NCI-H187 treated with DMSO at 0.1 percent for 48 hours (cell line): ENCODE measurements at regions not wholly inside any gene's neighbourhood (a gene's known extent, or its start where the extent isn't known, plus 50 kb on each side); places are given as distances from the start of the nearest gene placed in this dataset.
"Not testable (repeated sequence)": the region's sequence is repeated elsewhere in the genome, so short reads cannot be mapped to it uniquely, and the experiment has no call there.

Experiments
- DNase-seq: peaks from one replicate; lab custom pipeline; 2025; lab: John Stamatoyannopoulos, UW

DNA sequence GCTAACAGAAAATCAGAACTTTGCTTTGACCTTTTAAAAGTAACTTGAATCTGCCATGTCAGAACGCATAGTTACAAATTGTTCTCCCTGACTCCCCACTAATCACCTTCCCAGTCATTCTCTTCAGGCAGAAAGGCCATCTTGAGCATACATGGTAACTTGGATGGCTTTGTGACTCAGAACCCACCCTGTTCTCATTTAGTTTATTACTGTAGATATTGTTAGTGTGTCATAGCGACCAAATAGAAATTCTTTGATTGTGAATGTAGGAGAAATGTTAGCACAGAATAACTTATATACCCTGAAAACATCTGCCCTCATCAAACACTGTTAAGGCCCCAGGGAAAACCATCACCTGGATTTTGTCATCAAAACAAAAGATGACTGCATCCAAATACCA lies 382.0 kb downstream of the MAGEB5 start:
- no peak for DNase-seq

DNA sequence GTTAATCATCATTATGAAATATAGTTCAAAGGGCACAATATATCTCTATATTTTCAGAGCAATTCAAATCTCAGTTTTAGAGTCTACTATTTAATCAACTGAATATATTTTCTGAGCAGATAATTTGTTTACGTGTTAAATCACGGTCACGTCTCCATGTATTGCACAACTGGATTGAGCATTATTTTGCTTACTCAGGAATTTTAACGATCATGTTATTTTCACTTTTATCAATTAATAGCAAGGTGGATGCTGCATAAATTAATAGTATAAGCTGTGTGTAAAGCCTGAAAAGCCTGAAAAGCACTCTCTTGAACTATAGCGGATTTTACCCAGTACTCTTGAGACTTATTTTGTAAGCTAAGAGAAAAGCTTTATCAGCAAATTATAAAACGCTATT lies 374.9 kb downstream of the MAGEB5 start:
- no peak for DNase-seq

- no peak for DNase-seq
These were observed 370.6 kb downstream of the MAGEB5 start for GRCh38 chrX:26586570-26586969.

GRCh38 chrX:26581091-26581490 lies 365.1 kb downstream of the MAGEB5 start:
- no peak for DNase-seq

GRCh38 chrX:26580021-26580420 lies 364.1 kb downstream of the MAGEB5 start:
- DNase-seq: no peak

- no peak for DNase-seq
These were observed 358.3 kb downstream of the MAGEB5 start for GRCh38 chrX:26574234-26574633.

DNA sequence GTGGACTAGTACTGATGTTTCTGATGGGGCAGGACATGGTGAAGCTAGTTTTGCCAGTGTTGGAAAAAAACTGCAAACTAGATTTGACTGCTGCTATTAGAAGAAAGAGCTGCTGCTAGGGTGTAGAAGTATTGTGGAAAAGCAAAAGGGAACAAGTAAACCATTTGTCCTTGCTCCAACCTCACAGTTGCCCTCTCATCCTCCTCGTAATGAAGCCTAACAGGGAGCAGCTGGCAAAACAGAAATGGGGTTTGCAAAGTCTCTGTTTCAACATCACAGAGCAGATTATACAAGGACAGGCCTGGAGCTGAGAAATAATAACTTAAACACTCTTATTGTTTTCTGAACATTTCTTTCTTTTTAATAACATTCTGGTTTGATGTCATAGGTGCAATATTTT lies 346.2 kb downstream of the MAGEB5 start:
- no peak for DNase-seq

DNA sequence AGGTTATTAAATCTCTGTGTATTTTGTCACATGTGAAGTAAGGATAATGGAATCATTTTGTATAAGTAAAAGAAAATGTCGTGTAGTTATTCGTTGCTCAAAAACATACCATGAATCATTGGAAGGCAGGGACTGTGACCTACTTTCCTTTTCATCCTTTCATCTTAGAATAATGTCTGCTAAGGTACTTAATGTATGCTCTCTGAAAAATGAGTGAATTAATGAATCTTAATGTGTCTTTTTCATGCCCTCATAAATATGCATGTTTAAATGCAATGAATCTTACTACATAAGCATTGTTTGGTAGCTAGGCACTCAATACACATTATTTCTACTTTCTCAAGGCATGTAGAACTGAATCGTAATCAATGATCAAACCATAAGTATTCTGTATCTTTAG lies 343.9 kb downstream of the MAGEB5 start:
- no peak for DNase-seq

GRCh38 chrX:26558719-26559386 lies 342.9 kb downstream of the MAGEB5 start:
- DNase-seq: no peak

DNA sequence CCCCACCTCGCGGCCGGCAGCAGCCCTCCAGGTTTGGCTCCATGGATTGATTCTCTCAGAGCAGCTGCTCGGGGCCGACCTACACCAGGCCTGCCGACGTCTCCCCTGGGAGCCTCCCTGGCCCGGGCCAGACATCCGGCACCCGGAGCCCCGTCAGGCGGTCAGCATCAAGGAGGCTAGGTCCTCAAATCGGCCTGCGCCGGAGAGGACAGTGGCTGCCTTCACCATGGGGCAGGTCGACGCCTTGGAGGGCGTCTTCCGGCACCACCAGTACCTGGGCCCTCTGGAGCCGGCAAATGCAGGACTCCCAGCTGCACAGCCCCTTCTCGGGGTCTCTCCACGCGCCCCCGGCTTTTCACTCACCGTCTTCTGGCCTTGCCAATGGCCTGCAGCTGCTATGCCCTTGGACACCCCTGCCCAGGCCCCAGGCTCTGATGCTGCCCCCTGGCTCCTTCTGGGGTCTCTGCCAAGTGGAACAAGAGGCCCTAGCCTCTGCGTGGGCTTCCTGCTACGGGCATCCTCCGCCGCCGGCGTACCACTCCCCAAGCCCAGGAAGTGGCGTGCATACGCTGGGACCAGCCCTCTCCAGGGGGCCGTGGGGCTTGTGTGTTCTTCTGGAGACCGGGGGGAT lies 341.8 kb downstream of the MAGEB5 start:
- DNase-seq: no peak

- not testable (repeated sequence) for DNase-seq
These were observed 309.8 kb downstream of the MAGEB5 start for GRCh38 chrX:26525768-26526167.

DNA sequence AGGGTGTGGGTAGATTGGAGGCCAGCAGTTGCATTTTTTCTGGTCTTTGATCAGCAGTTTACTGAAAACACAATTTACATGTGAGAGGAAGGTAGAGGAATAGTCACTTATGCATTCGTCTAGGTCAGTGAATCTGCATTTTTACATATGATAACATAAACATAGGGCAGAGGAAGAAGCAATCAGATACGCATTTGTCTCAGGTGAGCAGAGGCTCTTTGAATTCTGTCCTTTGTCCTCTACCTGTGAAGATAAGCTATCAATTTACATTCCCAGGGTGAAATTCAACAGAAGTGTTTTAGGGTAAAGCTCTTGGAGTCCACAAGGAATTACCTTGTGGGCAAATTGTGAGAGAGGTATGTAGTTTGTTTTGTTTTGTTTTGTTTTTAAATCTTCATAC lies 306.5 kb downstream of the MAGEB5 start:
- no peak for DNase-seq

DNA sequence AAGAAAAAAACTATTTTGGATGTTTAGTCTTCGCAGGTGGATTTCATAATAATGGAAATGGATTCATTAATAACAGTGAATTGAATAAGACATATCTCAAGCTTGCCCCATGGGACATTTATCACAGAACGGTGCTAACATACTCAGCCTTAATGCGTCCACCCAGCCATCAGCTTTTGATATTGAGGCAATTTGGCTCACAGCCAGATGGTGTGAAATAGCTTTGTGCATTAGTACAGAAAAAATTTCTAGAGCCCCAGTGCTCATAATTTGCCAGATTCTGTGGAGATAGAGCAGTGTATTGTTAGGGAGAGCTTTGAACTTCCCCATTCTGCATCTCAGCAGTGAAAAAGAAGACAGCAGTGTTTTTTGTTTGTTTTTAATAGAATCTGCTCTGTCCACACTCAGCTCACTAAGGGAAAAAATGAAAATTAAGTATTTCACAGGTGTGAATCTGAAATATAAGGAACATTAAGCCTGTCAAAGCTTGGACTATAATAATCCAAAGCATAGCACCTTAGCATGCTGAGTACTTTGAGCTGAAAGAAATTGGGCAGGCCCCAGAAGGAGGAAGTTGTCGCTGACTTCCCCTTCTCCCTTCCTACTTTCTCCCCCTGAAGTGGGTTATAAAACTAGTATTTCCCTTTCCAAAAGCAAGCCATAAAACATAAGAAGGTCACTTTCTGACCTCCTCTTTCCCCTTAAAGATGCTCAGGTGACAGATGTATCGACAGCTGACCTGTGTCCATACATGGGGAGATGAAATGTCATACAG lies 295.8 kb downstream of the MAGEB5 start:
- DNase-seq: no peak

DNA sequence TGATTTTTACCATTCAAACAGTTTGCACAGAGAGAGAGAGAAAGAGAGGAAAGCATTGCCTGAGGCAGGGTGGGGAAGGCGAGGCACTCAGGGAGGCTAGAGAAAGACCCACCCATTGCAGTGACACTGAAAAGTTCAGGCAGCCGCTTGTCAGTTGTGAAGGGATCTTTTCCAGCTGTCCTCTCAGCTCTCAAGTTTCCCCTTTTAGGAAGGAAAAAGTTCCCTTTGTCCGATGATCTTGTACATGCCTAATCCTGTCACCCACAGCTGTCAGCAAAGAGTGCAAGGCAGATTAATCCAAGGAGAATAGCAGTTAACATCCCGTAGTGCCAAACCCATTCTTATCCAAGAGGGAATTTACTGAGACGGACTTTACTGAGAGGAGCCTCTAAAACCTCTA lies 255.0 kb downstream of the MAGEB5 start:
- DNase-seq: no peak

DNA sequence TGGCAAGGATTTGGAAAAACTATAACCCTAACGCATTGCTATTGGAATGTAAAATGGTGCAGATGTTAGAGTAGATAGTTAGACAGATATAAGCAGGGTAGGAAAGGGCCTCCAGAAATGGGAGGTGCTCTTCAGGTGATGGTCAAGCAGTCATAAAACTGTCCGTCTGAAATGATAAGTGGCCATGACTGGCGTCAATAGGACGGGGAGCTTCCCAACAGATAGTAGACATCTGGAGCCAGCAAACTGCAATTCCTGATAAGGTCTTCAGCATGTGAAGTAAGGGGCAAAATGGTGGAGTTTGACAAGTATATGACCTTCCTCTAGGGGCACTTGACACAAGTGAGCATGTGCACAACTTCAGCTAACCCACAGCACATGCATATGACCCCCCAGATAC lies 250.4 kb downstream of the MAGEB5 start:
- no peak for DNase-seq

DNA sequence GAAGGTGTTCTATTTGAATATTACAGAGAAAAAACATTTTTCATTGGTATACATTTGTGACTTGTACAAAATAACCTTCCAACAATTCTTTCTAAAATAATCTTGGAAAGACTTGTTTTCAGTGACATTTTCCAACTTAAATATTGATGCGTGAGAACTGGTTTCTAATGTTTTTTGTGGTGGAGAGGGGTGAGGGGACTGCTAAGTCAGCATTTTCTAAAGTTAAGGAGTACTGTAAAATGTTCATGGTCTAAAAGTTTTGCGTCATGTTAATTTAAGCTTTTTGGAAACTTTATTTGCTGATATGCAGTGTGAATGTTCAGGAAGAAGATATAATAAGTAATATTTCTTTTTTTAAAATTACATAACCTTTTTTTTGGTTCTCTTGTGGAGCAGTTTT lies 229.3 kb downstream of the MAGEB5 start:
- no peak for DNase-seq

DNA sequence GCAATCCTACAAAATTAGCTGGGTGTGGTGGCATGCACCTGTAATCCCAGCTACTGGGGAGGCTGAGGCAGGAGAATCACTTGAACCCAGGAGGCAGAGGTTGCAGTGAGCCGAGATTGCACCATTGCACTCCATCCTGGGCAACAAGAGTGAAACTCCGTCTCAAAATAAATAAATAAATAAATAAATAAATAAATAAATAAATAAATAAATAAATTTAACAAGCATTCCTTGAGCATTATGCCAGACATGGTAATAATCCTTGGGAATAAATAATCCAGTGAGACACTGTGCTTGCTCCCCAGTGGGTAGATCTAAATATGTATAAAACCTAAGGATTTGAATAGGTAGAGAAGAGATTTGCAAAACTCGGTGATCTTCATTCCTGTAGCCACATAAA lies 228.4 kb downstream of the MAGEB5 start:
- DNase-seq: not testable (repeated sequence)

DNA sequence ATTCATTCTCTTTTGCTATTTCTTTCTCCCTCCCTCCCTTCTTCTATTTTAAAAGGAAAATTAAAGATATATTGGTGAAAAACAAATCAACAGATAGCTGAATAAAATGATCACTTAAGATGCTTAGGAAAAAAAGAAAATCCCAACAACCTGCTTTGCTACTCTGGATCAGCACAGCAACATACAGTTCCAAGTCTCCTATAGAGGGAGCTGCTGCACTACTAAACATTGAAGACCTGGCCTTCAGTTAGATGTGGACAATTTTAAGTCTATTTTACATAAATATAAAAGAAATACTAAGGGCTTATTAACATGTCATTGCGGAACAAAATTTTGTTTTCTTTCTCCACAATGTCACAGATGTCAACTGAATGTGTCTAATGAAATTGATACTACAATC lies 226.4 kb downstream of the MAGEB5 start:
- DNase-seq: no peak

DNA sequence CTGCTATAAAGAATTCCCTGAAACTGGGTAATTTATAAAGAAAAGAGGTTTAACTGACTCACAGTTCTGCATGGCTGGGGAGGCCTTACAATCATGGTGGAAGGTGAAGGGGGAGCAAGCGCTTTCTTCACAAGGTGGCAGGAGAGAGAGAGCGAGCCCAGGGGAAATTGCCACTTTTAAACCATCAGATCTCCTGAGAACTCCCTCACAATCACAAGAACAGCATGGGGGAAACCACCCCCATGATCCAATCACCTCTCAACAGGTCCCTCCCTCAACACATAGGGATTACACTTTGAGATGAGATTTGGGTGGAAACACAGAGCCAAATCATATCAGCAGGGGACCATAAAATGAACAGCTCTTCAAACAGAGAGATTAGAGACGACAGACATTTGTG lies 198.6 kb downstream of the MAGEB5 start:
- no peak for DNase-seq

DNA sequence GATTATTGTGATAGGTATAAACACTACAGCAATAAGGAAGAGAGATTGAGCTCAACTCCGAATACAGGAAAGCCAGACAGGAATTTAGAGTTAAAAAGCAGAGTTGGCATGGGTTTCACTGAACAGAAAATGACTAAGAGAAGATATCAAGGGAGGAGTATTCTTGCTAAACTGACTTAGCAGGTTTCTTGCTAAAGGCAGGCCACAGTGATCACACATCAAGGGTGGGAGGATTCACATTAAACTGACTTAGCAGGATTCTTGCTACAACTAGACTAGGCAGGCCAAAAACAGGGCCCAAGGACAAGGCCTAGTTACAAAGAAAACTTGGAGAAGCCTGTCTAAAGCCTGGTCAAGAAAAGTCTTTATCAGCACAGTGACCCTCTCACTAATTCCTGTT lies 195.1 kb downstream of the MAGEB5 start:
- no peak for DNase-seq

GRCh38 chrX:26409636-26410035 lies 193.7 kb downstream of the MAGEB5 start:
- DNase-seq: no peak

DNA sequence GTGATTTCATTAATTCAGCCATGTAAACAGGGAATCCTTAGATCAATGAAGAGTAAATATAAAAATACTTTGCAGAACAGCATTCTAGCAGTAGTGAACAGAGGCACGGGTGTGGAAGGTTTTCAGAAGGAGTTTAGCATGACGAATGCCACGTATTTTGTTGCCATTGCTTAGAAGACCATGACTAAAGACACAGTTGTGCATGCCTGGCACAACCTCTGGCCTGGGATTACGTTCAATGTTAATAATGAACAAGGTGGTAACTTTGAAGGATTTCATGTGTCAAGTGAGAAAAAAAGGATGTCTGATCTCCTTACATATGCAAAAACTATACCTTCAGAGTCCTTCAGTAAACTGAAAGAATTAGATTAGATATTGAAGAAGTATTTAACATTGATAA lies 171.9 kb downstream of the MAGEB5 start:
- no peak for DNase-seq

- DNase-seq: no peak
These were observed 160.2 kb downstream of the MAGEB5 start for GRCh38 chrX:26376037-26376708.
